Keratinocyte (primary cell): ENCODE measurements at regions not wholly inside any gene's neighbourhood (a gene's known extent, or its start where the extent isn't known, plus 50 kb on each side); places are given as distances from the start of the nearest gene placed in this dataset.

Source experiments
- DNase-seq: peaks from one replicate; pipeline ENCODE4 v3.0.0-alpha.2; 2011; ENCODE audit warnings: low read depth, missing footprints, low spot score
- FAIRE-seq: peaks from 2 replicates; lab custom pipeline; 2011; peaks lifted over from hg19 to GRCh38; lab: Jason Lieb, UNC
- H2AFZ ChIP-seq: 2 replicates; pipeline ENCODE4 v1.6.0; 2012; ENCODE audit warnings: low read length, control low read depth, inconsistent platforms; ENCODE audit not compliant: control insufficient read depth
- H3K27ac ChIP-seq: 2 replicates; pipeline ENCODE4 v1.5.1; 2011; ENCODE audit warnings: low read length; ENCODE audit not compliant: control insufficient read depth, insufficient read depth
- H3K27me3 ChIP-seq: 3 replicates; pipeline ENCODE4 v1.6.0; 2011; ENCODE audit warnings: low read length; ENCODE audit not compliant: control insufficient read depth, insufficient read depth; ENCODE audit errors: extremely low read depth
- H3K36me3 ChIP-seq, 2 experiments: 2 replicates in 1 of 2; 3 replicates in 1 of 2; pipeline ENCODE4 v1.5.1; 2011; ENCODE audit warnings: low read length in 2 of 2, mild to moderate bottlenecking in 1 of 2; ENCODE audit not compliant: control insufficient read depth in 2 of 2, insufficient read depth in 2 of 2; ENCODE audit errors: extremely low read depth in 1 of 2
- H3K4me1 ChIP-seq: 3 replicates; pipeline ENCODE4 v1.5.1; 2011; ENCODE audit warnings: low read length; ENCODE audit not compliant: control insufficient read depth, insufficient read depth; ENCODE audit errors: extremely low read depth
- H3K4me2 ChIP-seq: 3 replicates; pipeline ENCODE4 v1.6.0; 2011; ENCODE audit warnings: low read depth, low read length; ENCODE audit not compliant: control insufficient read depth, insufficient read depth; ENCODE audit errors: extremely low read depth
- H3K4me3 ChIP-seq, 3 experiments: fragments of 200-600 bp in 1 of 3; sonication (generic) in 1 of 3; 2 replicates in 2 of 3; 3 replicates in 1 of 3; pipeline ENCODE4 v1.5.1; 2011 to 2016; ENCODE audit warnings: low read length in 3 of 3, mild to moderate bottlenecking in 3 of 3, control low read depth in 2 of 3, inconsistent platforms in 1 of 3, low read depth in 1 of 3, mixed read lengths in 1 of 3, mixed run types in 1 of 3, moderate library complexity in 1 of 3; ENCODE audit not compliant: control insufficient read depth in 2 of 3, insufficient read depth in 2 of 3; ENCODE audit errors: extremely low read depth in 1 of 3
- H3K79me2 ChIP-seq: 2 replicates; pipeline ENCODE4 v1.6.0; 2012; ENCODE audit warnings: low read length; ENCODE audit not compliant: control insufficient read depth, insufficient read depth
- H3K9ac ChIP-seq: 3 replicates; pipeline ENCODE4 v1.6.0; 2011; ENCODE audit warnings: low read length; ENCODE audit not compliant: control insufficient read depth, insufficient read depth; ENCODE audit errors: extremely low read depth
- H3K9me1 ChIP-seq: 3 replicates; pipeline ENCODE4 v1.6.0; 2011; ENCODE audit warnings: low read length; ENCODE audit not compliant: control insufficient read depth, insufficient read depth; ENCODE audit errors: extremely low read depth
- H3K9me3 ChIP-seq: 2 replicates; pipeline ENCODE4 v1.5.1; 2012; ENCODE audit warnings: low read depth, low read length; ENCODE audit not compliant: control insufficient read depth
- H4K20me1 ChIP-seq: 3 replicates; pipeline ENCODE4 v1.6.0; 2011; ENCODE audit warnings: low read length; ENCODE audit not compliant: control insufficient read depth, insufficient read depth; ENCODE audit errors: extremely low read depth
- EZH2 ChIP-seq: IDR thresholded peaks from one replicate; pipeline ENCODE4 v1.6.1; 2012; ENCODE audit warnings: inconsistent platforms, mild to moderate bottlenecking, low read length, moderate library complexity
- dilution Hi-C: fragments of 300-500 bp; cut with MboI; formaldehyde crosslinking; loops from one replicate; pipeline ENCODE4 v1.7.0; 2020; ENCODE audit warnings: low sequenced_read_pairs; ENCODE audit not compliant: extremely low pct_ligation_motif_present
- TF ChIP-seq, protein P1 (sequence below), 3 experiments: IDR thresholded peaks in 1 of 3; conservative IDR thresholded peaks in 1 of 3; optimal IDR thresholded peaks in 1 of 3; 2 replicates in 2 of 3; 3 replicates in 1 of 3; pipeline versions ENCODE3 to v1.5.1; 2011; ENCODE audit warnings: low read length in 3 of 3, mild to moderate bottlenecking in 3 of 3, moderate library complexity in 2 of 3, control low read depth in 1 of 3, inconsistent platforms in 1 of 3; ENCODE audit not compliant: insufficient read depth in 2 of 3; ENCODE audit errors: extremely low read depth in 1 of 3

GRCh38 chr18:56257205-56257604 is 381.2 kb downstream of the TXNL1 start:
- Histone ChIP-seq H2AFZ (no peak overlapping the region), H4K20me1 (no peaks in the 10 kb centered on the region), H3K9ac (no peak overlapping the region), H3K4me1 (no peaks in the 10 kb centered on the region), H3K36me3 (no peaks in the 10 kb centered on the region), H3K27ac (no peak overlapping the region), H3K9me3 (no peaks in the 10 kb centered on the region), H3K27me3 (no peaks in the 10 kb centered on the region), H3K4me3 (no peak overlapping the region), H3K9me1 (no peaks in the 10 kb centered on the region), H3K4me2 (no peak overlapping the region), H3K79me2 (no peaks in the 10 kb centered on the region)
- no peak for TF ChIP-seq EZH2
- TF ChIP-seq, protein P1, sequence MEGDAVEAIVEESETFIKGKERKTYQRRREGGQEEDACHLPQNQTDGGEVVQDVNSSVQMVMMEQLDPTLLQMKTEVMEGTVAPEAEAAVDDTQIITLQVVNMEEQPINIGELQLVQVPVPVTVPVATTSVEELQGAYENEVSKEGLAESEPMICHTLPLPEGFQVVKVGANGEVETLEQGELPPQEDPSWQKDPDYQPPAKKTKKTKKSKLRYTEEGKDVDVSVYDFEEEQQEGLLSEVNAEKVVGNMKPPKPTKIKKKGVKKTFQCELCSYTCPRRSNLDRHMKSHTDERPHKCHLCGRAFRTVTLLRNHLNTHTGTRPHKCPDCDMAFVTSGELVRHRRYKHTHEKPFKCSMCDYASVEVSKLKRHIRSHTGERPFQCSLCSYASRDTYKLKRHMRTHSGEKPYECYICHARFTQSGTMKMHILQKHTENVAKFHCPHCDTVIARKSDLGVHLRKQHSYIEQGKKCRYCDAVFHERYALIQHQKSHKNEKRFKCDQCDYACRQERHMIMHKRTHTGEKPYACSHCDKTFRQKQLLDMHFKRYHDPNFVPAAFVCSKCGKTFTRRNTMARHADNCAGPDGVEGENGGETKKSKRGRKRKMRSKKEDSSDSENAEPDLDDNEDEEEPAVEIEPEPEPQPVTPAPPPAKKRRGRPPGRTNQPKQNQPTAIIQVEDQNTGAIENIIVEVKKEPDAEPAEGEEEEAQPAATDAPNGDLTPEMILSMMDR (optimal IDR thresholded peaks at IDR 0.05 in 1 of 3, IDR thresholded peaks at IDR 0.05 in 1 of 3, conservative IDR thresholded peaks at IDR 0.05 in 1 of 3; ENCODE audit: extremely low read depth in 1 of 3, insufficient read depth in 2 of 3, low read length in 3 of 3): no peak
- no peak for DNase-seq
- no peak for FAIRE-seq
- dilution Hi-C loops: no loop called here

GRCh38 chr18:56256659-56257058 is 381.7 kb downstream of the TXNL1 start:
- DNase-seq (no peak), FAIRE-seq (no peak)
- Histone ChIP-seq H3K27me3 (no peaks in the 10 kb centered on the region), H3K79me2 (no peaks in the 10 kb centered on the region), H3K9ac (no peak overlapping the region), H3K4me1 (no peaks in the 10 kb centered on the region), H3K9me3 (no peaks in the 10 kb centered on the region), H3K36me3 (no peaks in the 10 kb centered on the region), H2AFZ (no peak overlapping the region), H3K4me3 (no peak overlapping the region), H4K20me1 (no peaks in the 10 kb centered on the region), H3K4me2 (no peak overlapping the region), H3K27ac (no peak overlapping the region), H3K9me1 (no peaks in the 10 kb centered on the region)
- dilution Hi-C loops: no loop called here
- TF ChIP-seq, protein P1 (optimal IDR thresholded peaks at IDR 0.05 in 1 of 3, IDR thresholded peaks at IDR 0.05 in 1 of 3, conservative IDR thresholded peaks at IDR 0.05 in 1 of 3; ENCODE audit: extremely low read depth in 1 of 3, insufficient read depth in 2 of 3, low read length in 3 of 3): no peak
- no peak for TF ChIP-seq EZH2
